Osteoblast (primary cell): ENCODE measurements at regions not wholly inside any gene's neighbourhood (a gene's known extent, or its start where the extent isn't known, plus 50 kb on each side); places are given as distances from the start of the nearest gene placed in this dataset.

Experiments
- DNase-seq: peaks from one replicate; pipeline ENCODE4 v3.0.0; 2011; ENCODE audit warnings: low spot score, mixed read lengths; ENCODE audit not compliant: insufficient read length; ENCODE audit errors: missing footprints
- H2AFZ ChIP-seq: 2 replicates; pipeline ENCODE4 v1.6.0; 2011; ENCODE audit warnings: mild to moderate bottlenecking, low read length
- H3K27ac ChIP-seq: 2 replicates; pipeline ENCODE4 v1.5.1; 2011; ENCODE audit warnings: mild to moderate bottlenecking, low read depth, low read length, moderate library complexity
- H3K27me3 ChIP-seq: 2 replicates; pipeline ENCODE4 v1.6.0; 2012; ENCODE audit warnings: mild to moderate bottlenecking, control low read depth, inconsistent platforms, low read length, moderate library complexity; ENCODE audit not compliant: insufficient read depth
- H3K36me3 ChIP-seq: 2 replicates; pipeline ENCODE4 v1.5.1; 2011; ENCODE audit warnings: mild to moderate bottlenecking, low read length, control low read depth, moderate library complexity; ENCODE audit not compliant: insufficient read depth
- H3K4me1 ChIP-seq: 2 replicates; pipeline ENCODE4 v1.5.1; 2011; ENCODE audit warnings: mild to moderate bottlenecking, low read length, control low read depth, moderate library complexity; ENCODE audit not compliant: insufficient read depth
- H3K4me2 ChIP-seq: 2 replicates; pipeline ENCODE4 v1.6.0; 2011; ENCODE audit warnings: mild to moderate bottlenecking, low read length; ENCODE audit not compliant: insufficient read depth
- H3K4me3 ChIP-seq: fragments of 200-600 bp; sonication (generic); 3 replicates; pipeline ENCODE4 v1.5.1; 2012; ENCODE audit warnings: mild to moderate bottlenecking, low read length, inconsistent platforms; ENCODE audit not compliant: insufficient read depth
- H3K79me2 ChIP-seq: 2 replicates; pipeline ENCODE4 v1.6.0; 2012; ENCODE audit warnings: mild to moderate bottlenecking, low read length, control low read depth, inconsistent platforms; ENCODE audit not compliant: insufficient read depth
- H3K9me3 ChIP-seq: 2 replicates; pipeline ENCODE4 v1.5.1; 2011; ENCODE audit warnings: low read depth, low read length, control low read depth
- H4K20me1 ChIP-seq: 2 replicates; pipeline ENCODE4 v1.6.0; 2012; ENCODE audit warnings: mild to moderate bottlenecking, low read length, control low read depth; ENCODE audit not compliant: insufficient read depth
- CTCF ChIP-seq: IDR thresholded peaks from 2 replicates; pipeline ENCODE4 v1.5.1; 2011; ENCODE audit warnings: mild to moderate bottlenecking, low read depth, low read length, moderate library complexity; ENCODE audit errors: extremely low read depth

DNA sequence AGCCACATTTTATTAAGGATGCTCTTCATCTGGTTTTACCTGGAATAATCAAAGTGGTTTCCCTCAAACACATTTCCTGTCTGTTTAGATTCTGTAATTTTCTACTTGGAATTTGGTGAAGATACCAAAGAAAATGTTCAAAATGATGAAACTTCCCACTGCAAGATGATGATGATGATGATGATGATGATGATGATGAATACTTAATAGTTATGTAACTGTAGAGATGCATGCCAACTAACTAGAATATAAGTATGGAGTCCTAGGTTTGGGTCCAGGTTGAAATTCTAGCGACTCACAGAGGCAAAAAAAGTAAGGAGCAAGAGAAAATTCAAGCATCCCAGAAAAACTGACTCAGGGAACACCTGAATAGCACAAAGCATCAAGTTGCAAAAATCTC is 104.0 kb upstream of the KIAA1217 start:
- Histone ChIP-seq H3K27me3 (no peaks in the 10 kb centered on the region), H3K4me2 (no peak overlapping the region), H3K9me3 (no peaks in the 10 kb centered on the region), H3K4me1 (no peaks in the 10 kb centered on the region), H4K20me1 (no peaks in the 10 kb centered on the region), H3K27ac (no peak overlapping the region), H3K36me3 (no peaks in the 10 kb centered on the region), H3K79me2 (no peaks in the 10 kb centered on the region), H2AFZ (no peak overlapping the region), H3K4me3 (no peak overlapping the region)
- no peak for DNase-seq
- no peak for TF ChIP-seq CTCF

GRCh38 chr10:24113901-24114300 is 95.0 kb upstream of the KIAA1217 start:
- H3K4me2 ChIP-seq = no peak overlapping the region
- no peak for TF ChIP-seq CTCF
- no peak for DNase-seq
- no peak overlapping the region for H2AFZ ChIP-seq
- no peak overlapping the region for H3K4me3 ChIP-seq
- H3K79me2 ChIP-seq = no peaks in the 10 kb centered on the region
- H4K20me1 ChIP-seq = no peaks in the 10 kb centered on the region
- no peaks in the 10 kb centered on the region for H3K36me3 ChIP-seq
- H3K9me3 ChIP-seq = no peaks in the 10 kb centered on the region
- H3K4me1 ChIP-seq = no peaks in the 10 kb centered on the region
- no peaks in the 10 kb centered on the region for H3K27me3 ChIP-seq
- H3K27ac ChIP-seq = no peak overlapping the region

GRCh38 chr10:24114556-24114955 is 94.4 kb upstream of the KIAA1217 start:
- Histone ChIP-seq H3K27me3 (no peaks in the 10 kb centered on the region), H3K9me3 (no peaks in the 10 kb centered on the region), H3K27ac (no peak overlapping the region), H3K79me2 (no peaks in the 10 kb centered on the region), H4K20me1 (no peaks in the 10 kb centered on the region), H3K4me2 (no peak overlapping the region), H2AFZ (no peak overlapping the region), H3K36me3 (no peaks in the 10 kb centered on the region), H3K4me1 (no peaks in the 10 kb centered on the region), H3K4me3 (no peak overlapping the region)
- no peak for DNase-seq
- no peak for TF ChIP-seq CTCF

DNA sequence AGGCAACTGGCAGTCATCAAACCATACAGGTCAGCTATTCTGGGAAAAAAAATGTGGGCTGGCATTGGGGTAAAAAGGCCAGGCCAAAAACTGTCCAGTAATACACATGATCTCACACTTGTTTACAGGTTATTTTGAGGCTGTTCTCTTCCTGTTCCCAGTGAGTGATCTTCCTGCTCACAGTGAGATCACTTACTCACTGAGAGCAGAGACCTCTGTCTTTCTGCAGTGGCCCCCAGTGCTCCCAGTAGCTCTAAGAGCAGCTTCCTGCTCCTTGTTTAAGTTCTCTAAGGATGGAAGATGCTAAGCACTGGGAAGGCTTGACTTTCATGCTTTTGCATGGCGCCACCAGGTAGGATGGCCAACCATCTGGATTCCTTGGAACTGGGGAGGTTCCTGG is 93.5 kb upstream of the KIAA1217 start:
- no peak overlapping the region for H3K4me2 ChIP-seq
- no peak overlapping the region for H3K27ac ChIP-seq
- H4K20me1 ChIP-seq = no peaks in the 10 kb centered on the region
- no peak overlapping the region for H2AFZ ChIP-seq
- no peaks in the 10 kb centered on the region for H3K9me3 ChIP-seq
- no peaks in the 10 kb centered on the region for H3K79me2 ChIP-seq
- no peaks in the 10 kb centered on the region for H3K36me3 ChIP-seq
- H3K4me3 ChIP-seq = no peak overlapping the region
- no peaks in the 10 kb centered on the region for H3K4me1 ChIP-seq
- DNase-seq = no peak
- no peaks in the 10 kb centered on the region for H3K27me3 ChIP-seq
- no peak for TF ChIP-seq CTCF
